IMR-90 (cell line): ENCODE measurements at regions not wholly inside any gene's neighbourhood (a gene's known extent, or its start where the extent isn't known, plus 50 kb on each side); places are given as distances from the start of the nearest gene placed in this dataset.

ENCODE experiments used
- ATAC-seq: fragments of 200-7000 bp; cut with Tn5 transposase; 2 replicates; pipeline ENCODE4 v1.9.1; 2020; ENCODE audit warnings: low read depth, mild to moderate bottlenecking, moderate library complexity
- BruUV-seq: library from RNA; stranded (reverse); fragments of 400-500 nt; replicated peaks from 2 replicates; lab custom pipeline; 2021; lab: Mats Ljungman, UMichigan
- CTCF ChIA-PET: fragments of 300-600 bp; formaldehyde crosslinking; extraction: SDS; loops from one replicate; lab custom pipeline; 2021; ENCODE audit warnings: antibody characterized with exemption; lab: Yijun Ruan, JAX
- POLR2A ChIA-PET: fragments of 300-600 bp; sonication (Branson Sonifier 250); formaldehyde crosslinking; loops from one replicate; lab custom pipeline; 2022; ENCODE audit warnings: antibody characterized with exemption; ENCODE audit not compliant: unreplicated experiment; lab: Charles Lee
- DNase-seq: peaks from one replicate; pipeline ENCODE4 v3.0.0; 2013
- H2AFZ ChIP-seq: replicated peaks from 2 replicates; pipeline ENCODE3; 2013; ENCODE audit warnings: low read length, mild to moderate bottlenecking; ENCODE audit not compliant: poor library complexity
- H2AK5ac ChIP-seq: 2 replicates; pipeline ENCODE4 v1.6.1; 2013; ENCODE audit warnings: low read depth, low read length, inconsistent platforms
- H2AK9ac ChIP-seq: replicated peaks from 2 replicates; pipeline ENCODE3; 2013; ENCODE audit warnings: mild to moderate bottlenecking, low read depth, low read length, moderate library complexity; ENCODE audit not compliant: poor library complexity
- H2BK120ac ChIP-seq: 2 replicates; pipeline ENCODE4 v1.6.1; 2013; ENCODE audit warnings: low read depth, low read length, inconsistent platforms
- H2BK15ac ChIP-seq: 3 replicates; pipeline ENCODE4 v1.6.1; 2013; ENCODE audit warnings: low read depth, low read length, inconsistent platforms
- H2BK20ac ChIP-seq: 2 replicates; pipeline ENCODE4 v1.6.1; 2013; ENCODE audit warnings: low read depth, mild to moderate bottlenecking, inconsistent platforms, low read length, moderate library complexity
- H2BK5ac ChIP-seq: 2 replicates; pipeline ENCODE4 v1.6.1; 2013; ENCODE audit warnings: mild to moderate bottlenecking, low read depth, low read length, inconsistent platforms; ENCODE audit not compliant: poor library complexity, severe bottlenecking
- H3K14ac ChIP-seq: replicated peaks from 2 replicates; pipeline ENCODE4 v1.6.1; 2013; ENCODE audit warnings: low read depth, low read length, inconsistent platforms
- H3K18ac ChIP-seq: 2 replicates; pipeline ENCODE4 v1.6.1; 2013; ENCODE audit warnings: low read depth, low read length, control low read depth
- H3K23ac ChIP-seq: 2 replicates; pipeline ENCODE4 v1.6.1; 2013; ENCODE audit warnings: low read depth, low read length, inconsistent platforms
- H3K27ac ChIP-seq: 2 replicates; pipeline ENCODE4 v1.5.1; 2013; ENCODE audit warnings: mild to moderate bottlenecking, control low read depth, low read length; ENCODE audit not compliant: insufficient read depth
- H3K27me3 ChIP-seq: 2 replicates; pipeline ENCODE4 v1.6.1; 2013; ENCODE audit warnings: low read length; ENCODE audit not compliant: control insufficient read depth, insufficient read depth
- H3K36me3 ChIP-seq: 2 replicates; pipeline ENCODE4 v1.6.1; 2013; ENCODE audit warnings: low read length, mixed read lengths; ENCODE audit not compliant: control insufficient read depth, insufficient read depth
- H3K4ac ChIP-seq: 2 replicates; pipeline ENCODE4 v1.6.1; 2013; ENCODE audit warnings: low read depth, low read length, inconsistent platforms
- H3K4me1 ChIP-seq: 2 replicates; pipeline ENCODE4 v1.6.1; 2013; ENCODE audit warnings: low read length, mixed read lengths; ENCODE audit not compliant: control insufficient read depth, insufficient read depth
- H3K4me2 ChIP-seq: 2 replicates; pipeline ENCODE4 v1.6.1; 2013; ENCODE audit warnings: low read depth, mild to moderate bottlenecking, control low read depth, low read length, moderate library complexity
- H3K4me3 ChIP-seq: 2 replicates; pipeline ENCODE4 v1.5.1; 2013; ENCODE audit warnings: low read depth, mild to moderate bottlenecking, control low read depth, low read length, moderate library complexity; ENCODE audit not compliant: insufficient read depth
- H3K56ac ChIP-seq: 2 replicates; pipeline ENCODE4 v1.6.1; 2013; ENCODE audit warnings: low read length, inconsistent platforms; ENCODE audit not compliant: insufficient read depth; ENCODE audit errors: extremely low read depth
- H3K79me1 ChIP-seq, 2 experiments: 2 replicates each; pipeline ENCODE4 v1.6.1; 2013; ENCODE audit warnings: low read length in 2 of 2, inconsistent platforms in 1 of 2, low read depth in 1 of 2
- H3K9ac ChIP-seq: 2 replicates; pipeline ENCODE4 v1.6.1; 2013; ENCODE audit warnings: low read depth, low read length, control low read depth
- H3K9me1 ChIP-seq: 2 replicates; pipeline ENCODE4 v1.6.1; 2013; ENCODE audit warnings: low read length, inconsistent platforms; ENCODE audit not compliant: insufficient read depth
- H3K9me3 ChIP-seq: 2 replicates; pipeline ENCODE4 v1.6.1; 2013; ENCODE audit warnings: low read length; ENCODE audit not compliant: control insufficient read depth, insufficient read depth
- H4K20me1 ChIP-seq: 2 replicates; pipeline ENCODE4 v1.6.1; 2013; ENCODE audit warnings: low read length, inconsistent platforms; ENCODE audit not compliant: insufficient read depth
- H4K5ac ChIP-seq: 2 replicates; pipeline ENCODE4 v1.6.1; 2013; ENCODE audit warnings: mild to moderate bottlenecking, low read depth, low read length, control low read depth
- H4K8ac ChIP-seq, 2 experiments: 2 replicates each; pipeline ENCODE4 v1.6.1; 2013; ENCODE audit warnings: low read depth in 2 of 2, low read length in 2 of 2, control low read depth in 1 of 2, inconsistent platforms in 1 of 2
- H4K91ac ChIP-seq: 2 replicates; pipeline ENCODE4 v1.6.1; 2013; ENCODE audit warnings: low read depth, low read length, inconsistent platforms; ENCODE audit not compliant: insufficient read depth
- BHLHE40 ChIP-seq: fragments of 150-350 bp; IDR thresholded peaks from 2 replicates; pipeline ENCODE4 v1.6.1; 2016; ENCODE audit warnings: mild to moderate bottlenecking, low read depth, low read length
- FOS ChIP-seq: fragments of 150-350 bp; IDR thresholded peaks from 2 replicates; pipeline ENCODE4 v1.6.1; 2016; ENCODE audit warnings: low read depth, low read length
- MAFK ChIP-seq: IDR thresholded peaks from 2 replicates; pipeline ENCODE4 v1.6.1; 2012; ENCODE audit warnings: low read depth, low read length, improper control_type of control experiment
- MXI1 ChIP-seq: IDR thresholded peaks from 2 replicates; pipeline ENCODE4 v1.6.1; 2012; ENCODE audit warnings: low read depth, mild to moderate bottlenecking, low read length, moderate library complexity, borderline replicate concordance
- POLR2A ChIP-seq: IDR thresholded peaks from 2 replicates; pipeline ENCODE4 v1.6.1; 2012; ENCODE audit warnings: mild to moderate bottlenecking, low read depth, low read length
- RCOR1 ChIP-seq: IDR thresholded peaks from 2 replicates; pipeline ENCODE4 v1.6.1; 2012; ENCODE audit warnings: mild to moderate bottlenecking, low read length, improper control_type of control experiment; ENCODE audit not compliant: insufficient replicate concordance
- RFX5 ChIP-seq: IDR thresholded peaks from 2 replicates; pipeline ENCODE4 v1.8.0; 2012; ENCODE audit warnings: low read depth, mild to moderate bottlenecking, low read length, moderate library complexity
- SMC3 ChIP-seq: fragments of 150-350 bp; IDR thresholded peaks from 2 replicates; pipeline ENCODE4 v1.6.1; 2016; ENCODE audit warnings: low read depth, mild to moderate bottlenecking, antibody characterized with exemption, low read length, moderate library complexity
- USF2 ChIP-seq: fragments of 150-350 bp; IDR thresholded peaks from 2 replicates; pipeline ENCODE4 v1.6.1; 2017; ENCODE audit warnings: mild to moderate bottlenecking, antibody characterized with exemption, low read length, low read depth
- WGBS, 2 experiments: methylation state at CpG; one replicate each; pipeline versions ENCODE4 v1.1.5 to v1.1.7; 2013; ENCODE audit warnings: missing lambda C conversion rate in 2 of 2; ENCODE audit not compliant: insufficient read length in 1 of 2; ENCODE audit errors: extremely low coverage in 2 of 2; 5-methylcytosine and 5-hydroxymethylcytosine counted together
- dilution Hi-C: fragments of 300-500 bp; cut with HindIII; formaldehyde crosslinking; loops from one replicate; pipeline ENCODE4 v1.14.3; 2018; ENCODE audit warnings: low sequenced_read_pairs; ENCODE audit not compliant: unreplicated experiment
- in situ Hi-C: fragments of 300-500 bp; cut with MboI; formaldehyde crosslinking; loops from 3 replicates; pipeline ENCODE4 v1.14.3; 2019; ENCODE audit warnings: low sequenced_read_pairs, inconsistent platforms, mixed read lengths
- intact Hi-C: fragments of 100-400 bp; cut with micrococcal nuclease; formaldehyde crosslinking; loops from 2 replicates; pipeline ENCODE4 v1.10.0; 2022

GRCh38 chr2:192578780-192579179, 384.0 kb upstream of the TMEFF2 start:
- Histone ChIP-seq H3K4me2 (no peak overlapping the region), H3K9me1 (no peaks in the 10 kb centered on the region), H3K18ac (no peak overlapping the region), H2AK9ac (no peak overlapping the region), H4K91ac (no peak overlapping the region), H2BK120ac (no peak overlapping the region), H2BK15ac (no peak overlapping the region), H3K79me1 (no peaks in the 10 kb centered on the region), H3K4ac (no peak overlapping the region), H3K4me3 (no peak overlapping the region), H3K27ac (no peak overlapping the region), H3K27me3 (no peaks in the 10 kb centered on the region), H2BK5ac (no peak overlapping the region), H2AK5ac (no peak overlapping the region), H3K14ac (no peak overlapping the region), H3K9me3 (peaks cover 4% of the 10 kb centered on the region), H3K23ac (no peak overlapping the region), H3K36me3 (no peaks in the 10 kb centered on the region), H4K5ac (no peak overlapping the region), H3K9ac (no peak overlapping the region), H3K4me1 (no peaks in the 10 kb centered on the region), H4K20me1 (no peaks in the 10 kb centered on the region), H2AFZ (no peak overlapping the region), H3K56ac (no peak overlapping the region), H4K8ac (no peak overlapping the region), H2BK20ac (no peak overlapping the region)
- TF ChIP-seq USF2 (no peak), MXI1 (no peak), POLR2A (no peak), RCOR1 (no peak), RFX5 (no peak), SMC3 (no peak), FOS (no peak), BHLHE40 (no peak), MAFK (no peak)
- dilution Hi-C loops (no loop called here), intact Hi-C loops (no loop called here), in situ Hi-C loops (no loop called here)
- no peak for ATAC-seq
- CTCF ChIA-PET, result no interaction called here
- POLR2A ChIA-PET, result no interaction called here
- no TSS peak for BruUV-seq
- no peak for DNase-seq
- WGBS, 2 experiments, result 18% methylated on average over 2 of the region's 2 CpGs; no CpG with 5 or more reads in 1 of the 2 experiments
